Skeletal muscle cell (primary cell): ENCODE measurements at regions not wholly inside any gene's neighbourhood (a gene's known extent, or its start where the extent isn't known, plus 50 kb on each side); places are given as distances from the start of the nearest gene placed in this dataset.
"Not testable (repeated sequence)": the region's sequence is repeated elsewhere in the genome, so short reads cannot be mapped to it uniquely, and the experiment has no call there.

Source experiments
- DNase-seq: peaks from one replicate; pipeline ENCODE4 v3.0.0-alpha.2; 2010; ENCODE audit warnings: low read depth
- H3K4me3 ChIP-seq: 2 replicates; pipeline ENCODE4 v1.5.1; 2011; ENCODE audit warnings: low read depth, mild to moderate bottlenecking, control low read depth, low read length, moderate library complexity

DNA sequence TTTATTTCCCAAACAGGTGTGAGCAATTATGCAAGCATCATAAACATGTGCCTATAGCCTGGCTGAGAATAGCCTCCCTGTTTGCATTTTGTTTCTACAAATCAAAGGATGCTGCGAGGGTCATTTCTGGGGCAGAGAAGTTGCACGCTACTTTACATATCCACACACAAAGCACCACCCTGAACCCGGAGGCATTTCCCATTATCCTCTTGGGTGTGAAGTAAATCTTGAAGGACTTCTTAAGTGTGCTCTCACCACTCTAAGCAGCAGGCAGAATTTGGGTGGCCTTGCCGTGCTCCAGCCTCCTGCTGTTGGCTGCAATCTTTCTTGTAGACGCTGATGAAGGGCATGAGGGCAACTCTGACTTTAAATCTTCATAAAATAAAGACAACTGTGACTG is 124.0 kb upstream of the TLE4 start:
- H3K4me3 ChIP-seq, result no peak overlapping the region
- no peak for DNase-seq

DNA sequence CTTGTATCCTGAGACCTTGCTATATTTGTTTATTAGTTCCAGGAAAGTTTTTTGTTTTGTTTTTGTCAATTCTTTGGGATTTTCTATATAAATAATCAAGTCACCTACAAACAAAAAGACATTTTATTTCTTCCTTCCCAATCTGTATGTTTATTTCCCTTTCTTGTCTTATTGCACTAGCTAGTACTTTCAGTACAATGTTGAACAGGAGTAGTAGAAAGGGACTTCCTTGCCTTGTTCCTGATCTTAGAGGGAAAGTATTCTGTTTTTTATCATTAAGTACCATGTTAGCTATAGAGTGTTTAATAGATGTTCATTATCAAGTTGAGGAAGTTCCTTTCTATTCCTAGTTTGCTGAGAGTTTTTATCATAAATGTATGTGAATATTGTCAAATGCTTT is 119.5 kb upstream of the TLE4 start:
- H3K4me3 ChIP-seq, result no peak overlapping the region
- no peak for DNase-seq

DNA sequence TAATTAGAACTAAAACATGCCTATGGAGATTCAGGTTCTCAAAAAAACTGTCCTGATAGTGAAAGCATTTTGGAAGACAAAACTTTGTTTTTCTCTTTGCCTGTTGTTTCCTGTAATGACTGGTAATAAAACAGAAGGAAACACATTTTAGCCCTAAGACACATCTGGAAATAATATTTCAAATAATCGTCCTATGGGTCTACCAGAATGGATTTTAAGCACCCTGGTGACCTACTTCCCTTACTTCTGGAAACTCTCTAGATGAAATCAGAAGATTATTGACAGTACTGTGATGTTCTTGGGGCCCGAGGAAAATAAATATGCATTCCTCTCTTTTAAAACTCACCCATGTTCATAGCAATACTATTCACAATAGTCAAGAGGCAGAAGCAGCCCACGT is 110.1 kb upstream of the TLE4 start:
- no peak for DNase-seq
- no peak overlapping the region for H3K4me3 ChIP-seq

DNA sequence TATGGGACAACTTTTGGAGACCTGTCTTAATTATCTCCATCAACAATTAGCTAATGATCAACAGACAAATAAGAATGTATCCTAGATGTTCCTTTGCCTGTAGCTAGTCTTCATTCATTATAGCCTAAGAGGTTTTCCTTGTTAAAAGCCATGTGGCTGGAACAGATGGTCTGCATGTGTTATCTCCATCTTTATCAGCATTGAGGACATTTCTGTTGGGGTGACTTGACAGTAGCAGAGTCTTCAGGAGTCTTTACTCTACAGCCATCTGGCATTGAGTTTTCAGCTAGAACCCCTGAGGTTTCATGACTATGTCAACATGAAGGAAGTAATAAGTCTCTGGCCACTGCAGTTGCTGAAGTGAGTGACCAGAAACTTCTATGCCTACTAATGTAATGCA is 106.6 kb upstream of the TLE4 start:
- no peak overlapping the region for H3K4me3 ChIP-seq
- no peak for DNase-seq

DNA sequence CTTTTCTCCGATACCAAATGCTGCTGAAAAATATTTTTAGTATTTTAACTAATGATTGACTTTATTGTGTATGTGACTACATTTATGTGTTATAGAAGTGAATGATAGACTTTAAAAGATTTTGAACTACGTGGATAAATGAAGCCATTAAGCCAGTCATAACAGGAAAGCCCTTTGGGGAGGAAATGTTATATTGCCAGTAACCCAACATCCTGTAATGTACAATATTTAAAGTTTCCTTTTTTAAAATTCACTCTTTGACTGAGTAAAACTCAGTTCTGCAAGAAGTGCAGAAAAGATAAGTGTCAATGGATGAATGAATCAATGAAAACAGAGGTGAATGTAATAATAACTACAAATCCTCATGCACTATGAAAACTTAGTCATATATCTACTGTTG is 102.6 kb upstream of the TLE4 start:
- DNase-seq, result no peak
- H3K4me3 ChIP-seq, result no peak overlapping the region

DNA sequence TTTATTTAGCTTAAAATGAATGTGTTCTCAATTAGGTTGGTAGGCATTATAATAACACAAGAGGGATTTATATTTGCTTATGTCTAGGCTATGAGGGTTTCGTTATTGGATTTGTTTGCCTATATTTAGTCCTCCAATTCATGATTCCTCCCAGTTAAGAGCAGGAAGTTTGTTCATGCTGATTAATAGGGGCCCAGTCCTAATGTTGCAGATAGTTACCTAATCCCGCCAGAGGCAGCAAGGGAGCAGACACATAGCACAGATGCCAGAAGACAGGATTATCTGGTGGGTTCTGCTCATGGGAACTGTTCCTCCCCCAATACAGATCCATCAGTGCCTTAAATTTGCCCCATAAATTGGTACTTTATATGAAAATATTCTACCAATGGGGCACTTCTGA is 100.8 kb upstream of the TLE4 start:
- DNase-seq, result no peak
- no peak overlapping the region for H3K4me3 ChIP-seq

DNA sequence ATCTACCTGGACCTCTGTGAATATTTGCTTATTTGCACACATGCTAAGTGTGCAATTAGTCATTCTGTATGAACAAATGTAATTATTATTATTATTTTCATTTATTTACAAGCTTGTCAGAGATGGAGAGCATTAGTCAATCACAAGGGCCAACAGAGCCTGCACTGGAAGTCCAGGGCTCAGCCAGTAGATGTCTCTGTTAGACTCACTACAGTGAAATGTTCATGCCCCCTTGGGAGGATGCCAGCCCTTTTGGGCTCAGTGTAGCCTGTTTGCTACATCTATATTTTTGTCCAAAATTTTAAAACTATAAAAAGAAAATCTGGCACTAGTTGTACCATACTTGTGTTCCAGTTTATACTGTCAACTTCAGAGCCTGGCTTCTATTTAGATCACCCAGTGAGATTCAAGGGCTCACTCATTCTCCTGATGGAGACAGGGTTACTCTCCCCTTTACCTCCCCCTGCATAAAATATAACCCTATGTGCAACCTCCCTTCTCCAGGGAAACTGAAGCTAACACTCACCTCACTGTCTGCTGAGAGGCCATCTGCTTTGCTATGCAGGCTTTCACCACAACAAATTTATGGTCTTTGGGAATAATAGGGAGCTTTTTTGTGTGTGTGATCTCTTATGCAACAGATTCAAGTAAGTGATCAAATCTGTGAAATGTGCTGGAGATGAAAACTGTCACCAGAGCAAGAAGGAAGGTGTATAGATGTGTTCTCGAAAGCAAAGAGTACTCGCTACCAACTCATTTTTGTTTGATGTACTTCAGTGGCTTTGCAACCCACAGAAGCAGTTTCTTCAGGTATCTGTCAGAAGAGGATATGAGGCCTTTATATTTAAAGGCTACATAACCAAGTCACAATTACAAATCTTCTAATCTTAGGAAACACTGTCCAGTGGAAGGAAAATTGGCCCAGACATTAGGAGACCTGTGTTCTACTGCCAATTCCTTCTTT is 99.9 kb upstream of the TLE4 start:
- no peak overlapping the region for H3K4me3 ChIP-seq
- peak; percentile 20 for DNase-seq

DNA sequence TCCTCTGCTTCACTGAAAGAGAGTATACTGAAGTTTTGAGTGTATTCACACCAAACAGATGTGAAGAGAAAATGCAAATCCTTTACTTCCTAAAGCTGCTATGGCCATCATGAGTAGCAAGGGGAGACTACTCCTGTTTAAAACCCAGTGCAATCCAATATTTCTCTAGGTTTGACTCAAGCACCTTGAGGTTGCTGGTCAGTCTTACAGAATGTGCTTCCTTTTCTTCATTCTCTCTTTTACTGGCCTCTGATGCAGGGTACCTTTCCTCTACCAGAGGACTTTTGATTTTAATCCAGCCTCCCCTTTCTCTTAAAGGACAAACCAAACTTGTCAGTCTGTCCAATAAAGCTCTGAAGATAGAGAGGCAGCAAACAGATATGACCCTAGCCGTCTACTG is 98.1 kb upstream of the TLE4 start:
- H3K4me3 ChIP-seq, result no peak overlapping the region
- DNase-seq, result no peak

DNA sequence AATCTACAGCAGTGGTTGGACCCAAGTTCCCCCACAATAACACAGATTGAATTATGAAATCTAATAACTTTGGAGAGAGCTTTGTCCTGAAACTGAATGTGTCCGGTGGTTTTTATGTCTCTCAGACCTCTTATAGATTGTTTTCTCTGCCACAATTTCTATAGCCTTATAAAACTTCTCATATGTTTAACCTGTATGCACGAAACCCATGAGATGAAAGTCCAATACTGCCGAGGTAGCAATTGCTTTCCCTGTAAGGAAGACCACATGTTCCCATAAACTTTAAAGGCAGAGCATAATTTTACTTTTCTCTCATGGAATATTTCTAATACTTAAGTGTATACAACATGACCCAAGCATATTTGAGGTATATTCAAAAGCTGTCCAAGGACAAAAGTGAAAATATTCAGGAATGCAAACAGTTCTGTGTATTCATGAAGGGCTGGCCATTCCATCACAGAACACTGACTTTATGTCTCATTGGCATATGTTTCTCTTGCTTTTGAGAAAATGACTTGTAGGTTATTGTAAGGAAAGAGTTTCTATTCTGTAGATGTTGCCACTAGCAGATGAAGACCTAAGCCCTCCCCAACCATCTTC is 94.4 kb upstream of the TLE4 start:
- DNase-seq, result no peak
- no peak overlapping the region for H3K4me3 ChIP-seq

DNA sequence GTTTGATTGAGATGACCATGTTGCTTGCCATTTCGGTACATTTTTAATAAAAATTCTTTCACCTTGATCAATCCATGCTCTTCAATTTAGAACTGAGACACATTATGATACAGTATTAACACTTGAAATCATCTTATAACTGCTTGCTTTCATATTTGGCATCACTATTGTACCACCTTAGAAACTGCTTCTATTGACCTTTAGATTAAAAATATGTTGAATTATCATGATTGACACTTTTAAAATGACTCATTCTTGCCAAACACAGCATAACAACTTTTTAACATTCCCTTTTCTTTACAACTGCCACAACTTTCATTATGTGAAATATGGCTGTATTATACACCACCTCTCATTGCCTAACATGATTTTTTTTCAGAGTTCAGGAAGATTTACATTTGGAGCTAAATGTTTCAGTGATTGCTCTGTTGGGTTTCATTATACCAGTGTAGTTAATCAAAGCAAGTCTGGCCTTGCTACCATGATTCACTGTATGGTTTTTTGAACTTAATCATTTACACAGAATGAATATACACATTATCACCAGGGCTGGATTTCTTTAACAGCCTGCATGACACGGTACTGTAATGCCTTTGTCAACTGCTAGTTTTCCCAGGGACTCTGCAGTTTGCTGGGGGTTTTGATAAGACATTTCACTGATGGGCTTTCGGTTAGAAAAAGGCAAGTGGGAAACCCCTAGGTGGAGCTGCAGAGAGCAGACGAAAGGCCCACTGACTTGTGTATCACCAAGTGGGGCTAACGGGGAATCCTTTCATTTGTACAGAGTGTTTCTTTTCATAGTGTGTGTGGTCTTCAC is 93.6 kb upstream of the TLE4 start:
- no peak for DNase-seq

DNA sequence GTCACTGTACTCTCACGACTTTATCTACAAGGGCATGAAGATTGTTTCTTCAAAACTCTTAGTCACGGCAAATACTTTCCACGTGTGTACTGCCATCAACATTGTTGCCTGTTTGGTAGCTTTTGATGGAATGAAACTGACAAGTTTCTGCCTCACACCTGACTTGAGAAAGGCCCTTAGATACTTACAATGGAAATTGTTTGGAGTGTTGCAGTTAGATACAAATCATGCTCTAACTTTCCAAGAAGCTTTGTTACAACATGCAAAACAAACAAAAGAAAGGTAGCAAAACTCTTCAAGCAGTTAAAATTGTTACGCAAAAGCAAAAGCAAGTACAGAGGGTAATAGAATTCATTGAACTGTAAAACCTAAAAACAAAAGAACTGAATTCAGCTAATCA is 91.1 kb upstream of the TLE4 start:
- no peak for DNase-seq
- no peak overlapping the region for H3K4me3 ChIP-seq

More for the DNA sequence above, 93.6 kb upstream of the TLE4 start:
- no peak overlapping the region for H3K4me3 ChIP-seq

DNA sequence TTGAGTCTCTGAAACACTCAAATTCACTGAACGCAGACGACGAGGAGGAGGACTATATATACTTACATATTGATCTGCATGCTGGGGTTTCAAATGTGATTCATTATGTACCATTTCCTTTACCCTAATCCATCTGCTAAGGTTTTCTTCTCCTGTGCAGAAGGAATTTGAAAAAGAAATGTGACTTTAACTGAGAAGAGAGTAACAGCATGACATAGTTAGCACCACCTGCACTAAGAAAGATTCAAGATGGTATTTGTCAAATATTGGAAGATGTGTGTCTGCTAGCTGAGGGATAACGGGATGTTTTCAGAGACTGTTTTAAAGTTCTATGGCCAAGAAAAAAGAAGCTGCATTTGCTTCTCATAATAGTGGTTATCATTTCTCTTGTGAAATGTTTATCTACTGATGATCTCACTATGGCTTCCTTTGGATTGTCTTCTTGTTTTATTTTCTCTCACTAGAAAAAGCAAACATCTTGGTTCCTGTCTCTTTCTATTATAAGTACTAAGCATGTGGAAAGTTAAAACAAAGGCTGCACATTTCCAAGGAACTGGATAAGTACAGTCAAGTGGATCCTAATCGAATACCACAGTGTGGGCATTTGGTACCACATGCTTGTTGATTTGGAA is 89.8 kb upstream of the TLE4 start:
- DNase-seq, result no peak
- no peak overlapping the region for H3K4me3 ChIP-seq

DNA sequence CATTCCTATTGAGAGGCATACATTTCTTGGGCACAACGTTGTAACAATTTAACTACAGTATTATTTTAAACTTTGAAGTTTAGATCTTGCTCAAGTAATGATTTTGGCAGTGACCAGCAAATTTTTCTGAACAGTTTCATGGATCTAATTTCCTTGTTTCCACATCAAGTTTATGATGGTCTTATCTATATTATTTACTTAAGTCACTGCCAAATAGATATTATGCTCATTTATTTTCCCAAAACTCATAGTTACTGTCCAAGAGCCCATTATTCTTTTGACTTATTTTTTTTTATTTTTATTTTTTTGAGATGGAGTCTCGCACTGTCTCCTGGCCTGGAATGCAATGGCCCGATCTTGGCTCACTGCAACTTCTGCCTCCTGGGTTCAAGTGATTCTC is 86.5 kb upstream of the TLE4 start:
- no peak for DNase-seq

DNA sequence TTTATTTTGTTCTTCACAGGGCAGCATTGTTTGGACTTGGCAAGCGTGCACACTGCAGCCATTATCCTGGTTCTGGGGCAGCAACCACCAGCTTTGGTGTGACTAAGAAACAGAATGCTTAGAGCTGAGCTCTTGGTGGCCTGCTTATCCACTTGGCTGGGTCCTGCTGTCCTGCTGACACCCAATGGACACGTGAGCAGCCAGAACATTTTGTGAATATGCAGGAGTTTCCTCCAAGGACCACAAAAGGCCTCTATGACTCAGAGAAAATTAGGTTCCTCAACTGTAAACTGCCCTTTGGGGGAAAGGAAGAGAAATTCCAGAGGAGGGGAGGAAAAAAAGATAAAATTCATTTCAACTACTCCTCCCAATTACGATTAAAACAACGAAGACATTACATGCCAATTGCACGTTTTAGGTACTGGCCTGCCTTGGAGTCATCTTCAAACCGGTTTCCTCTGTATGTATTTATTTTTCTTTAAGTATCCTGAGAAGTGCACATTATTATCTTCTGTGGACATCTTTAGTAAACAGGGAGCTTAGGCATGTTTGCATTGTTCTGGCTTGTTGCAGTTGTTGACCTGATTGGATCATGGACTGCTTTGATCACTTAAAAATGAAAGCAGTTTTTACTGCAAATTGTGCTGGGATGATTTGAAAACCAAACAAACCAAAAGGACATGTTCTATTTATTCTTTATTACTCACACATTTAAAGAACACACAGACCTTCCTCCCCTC is 82.3 kb upstream of the TLE4 start:
- DNase-seq, result peak; percentile 51
- no peak overlapping the region for H3K4me3 ChIP-seq

More for the DNA sequence above, 86.5 kb upstream of the TLE4 start:
- no peak overlapping the region for H3K4me3 ChIP-seq

DNA sequence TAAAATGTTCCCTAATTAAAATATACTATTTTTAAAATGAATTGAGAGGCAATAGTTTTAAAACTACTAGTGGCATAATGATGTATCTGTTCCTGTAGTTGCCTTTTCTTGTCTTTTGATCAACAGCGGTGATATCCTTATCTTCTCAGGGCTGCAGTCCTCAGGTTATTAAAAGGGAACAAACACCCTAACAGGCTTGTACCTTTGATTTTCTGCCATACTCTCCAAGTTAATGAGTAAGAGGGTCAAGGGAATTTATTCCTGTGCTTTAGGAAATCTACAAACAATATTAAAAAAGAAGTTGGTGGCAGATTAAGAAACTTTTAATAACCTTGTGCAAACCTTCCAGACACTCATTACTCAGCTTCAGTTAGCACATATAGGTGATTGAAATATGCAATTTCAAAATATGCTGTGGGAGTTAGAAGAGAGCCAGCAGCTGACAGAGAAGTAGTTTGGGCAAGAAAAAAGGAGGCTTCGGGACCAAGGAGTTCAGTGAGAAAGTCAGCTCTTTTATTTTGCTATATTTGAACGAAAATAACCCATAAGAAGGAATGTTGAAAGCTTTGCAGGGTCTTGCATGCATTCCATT is 81.0 kb upstream of the TLE4 start:
- no peak for DNase-seq
- H3K4me3 ChIP-seq, result no peak overlapping the region

DNA sequence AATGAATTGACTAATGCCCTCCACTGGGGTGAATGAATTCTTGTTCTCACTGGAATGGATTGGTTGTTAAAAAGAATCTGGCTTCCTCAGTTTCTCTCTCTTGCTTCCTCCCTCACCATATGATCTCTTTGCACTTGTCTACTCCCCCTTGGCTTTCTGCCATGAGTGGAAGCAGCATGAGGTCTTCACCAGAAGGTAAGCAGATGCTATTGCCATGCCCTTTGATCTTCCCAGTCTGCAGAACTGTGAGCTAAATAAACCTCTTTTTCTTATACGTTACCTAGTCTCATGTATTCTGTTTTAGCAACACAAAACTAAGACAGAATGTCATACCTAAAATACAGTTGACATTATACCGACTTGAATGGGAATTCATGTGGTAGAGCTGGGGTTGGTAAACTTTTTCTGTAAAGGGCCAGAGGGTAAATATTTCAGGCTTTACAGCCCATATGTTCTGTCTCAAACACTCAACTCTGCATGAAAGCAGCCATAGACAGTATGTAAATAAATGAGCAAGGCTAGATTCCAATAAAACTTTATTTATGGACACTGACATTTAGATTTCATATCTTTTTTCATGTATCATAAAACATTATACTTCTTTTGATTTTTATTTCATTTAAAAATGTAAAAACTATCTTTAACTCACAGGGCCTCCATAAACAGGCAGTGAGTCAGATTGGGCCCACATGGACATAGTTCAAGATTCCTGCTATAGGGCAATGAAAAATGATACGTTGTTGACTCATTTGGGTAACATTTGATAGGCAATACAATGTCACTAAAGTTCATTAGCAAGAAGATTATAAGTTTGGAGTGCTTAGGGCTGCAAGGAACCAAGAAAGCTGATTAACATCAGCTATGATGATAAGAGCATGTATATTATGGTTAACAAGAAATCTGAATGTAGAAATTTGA is 79.4 kb upstream of the TLE4 start:
- no peak overlapping the region for H3K4me3 ChIP-seq
- DNase-seq, result no peak

DNA sequence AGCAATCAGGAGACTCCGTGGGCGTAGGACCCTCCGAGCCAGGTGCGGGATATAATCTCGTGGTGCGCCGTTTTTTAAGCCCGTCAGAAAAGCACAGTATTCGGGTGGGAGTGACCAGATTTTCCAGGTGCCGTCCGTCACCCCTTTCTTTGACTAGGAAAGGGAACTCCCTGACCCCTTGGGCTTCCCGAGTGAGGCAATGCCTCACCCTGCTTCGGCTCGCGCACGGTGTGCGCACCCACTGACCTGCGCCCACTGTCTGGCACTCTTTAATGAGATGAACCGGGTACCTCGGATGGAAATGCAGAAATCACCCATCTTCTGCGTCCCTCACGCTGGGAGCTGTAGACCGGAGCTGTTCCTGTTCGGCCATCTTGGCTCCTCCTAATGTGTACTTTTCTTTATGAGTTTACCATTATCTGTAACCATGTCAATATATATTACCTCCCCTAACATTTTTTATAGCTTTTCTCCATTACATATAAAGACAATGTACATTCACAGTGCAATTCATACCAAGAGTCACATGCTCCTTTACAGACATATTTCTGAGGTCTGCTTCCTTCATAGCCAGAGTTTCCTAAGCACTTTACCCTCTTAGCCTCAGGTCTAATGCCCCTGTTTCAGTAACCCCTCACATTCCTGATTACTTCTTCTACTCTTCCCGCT is 71.4 kb upstream of the TLE4 start:
- DNase-seq, H3K4me3 ChIP-seq: not testable (repeated sequence)
